Prostate gland (tissue), 2 donors: ENCODE measurements at regions not wholly inside any gene's neighbourhood (a gene's known extent, or its start where the extent isn't known, plus 50 kb on each side); places are given as distances from the start of the nearest gene placed in this dataset.

Source experiments
- DNase-seq: peaks from one replicate; pipeline ENCODE4 v3.0.0-alpha.2; 2019; ENCODE audit warnings: low spot score
- H3K27ac ChIP-seq, 2 donors: fragments of 200-600 bp; sonication (generic); 2 replicates each; pipeline ENCODE4 v1.5.1; 2017 to 2019
- H3K27me3 ChIP-seq: fragments of 200-600 bp; sonication (generic); replicated peaks from 2 replicates; pipeline ENCODE4 v1.5.1; 2019; ENCODE audit not compliant: insufficient read depth
- H3K36me3 ChIP-seq, 2 donors: fragments of 200-600 bp; sonication (generic); 1 replicate in 1 of 2; 2 replicates in 1 of 2; pipeline versions ENCODE4 v1.5.1 to v1.8.1; 2017 to 2019
- H3K4me1 ChIP-seq: fragments of 200-600 bp; sonication (generic); replicated peaks from 2 replicates; pipeline ENCODE4 v1.5.1; 2019
- H3K4me3 ChIP-seq, 2 donors: fragments of 200-600 bp; sonication (generic); 2 replicates each; pipeline ENCODE4 v1.5.1; 2017 to 2019
- H3K9me3 ChIP-seq: fragments of 200-600 bp; sonication (generic); 2 replicates; pipeline ENCODE4 v1.5.1; 2017
- POLR2A ChIP-seq: fragments of 450-650 bp; IDR thresholded peaks from one replicate; pipeline ENCODE4 v1.6.1; 2016; ENCODE audit warnings: antibody characterized with exemption, mild to moderate bottlenecking
- POLR2AphosphoS5 ChIP-seq: sonication (generic); formaldehyde crosslinking; IDR thresholded peaks from one replicate; pipeline ENCODE4 v1.6.1; 2017; ENCODE audit warnings: antibody characterized with exemption
- WGBS: methylation state at CpG from one replicate; pipeline ENCODE4 v1.1.5; 2018; 5-methylcytosine and 5-hydroxymethylcytosine counted together
- intact Hi-C: fragments of 100-400 bp; cut with DNase I; formaldehyde crosslinking; loops from one replicate; pipeline ENCODE4 v1.14.2; 2022
- TF ChIP-seq, protein P1 (sequence below), 4 experiments: fragments of 200-600 bp in 2 of 4; fragments of 450-650 bp in 2 of 4; sonication (generic) in 2 of 4; IDR thresholded peaks; 1 replicate in 3 of 4; 2 replicates in 1 of 4; pipeline ENCODE4 v1.5.1; 2016 to 2019; ENCODE audit warnings: antibody characterized with exemption in 4 of 4, mild to moderate bottlenecking in 2 of 4, moderate library complexity in 2 of 4

GRCh38 chr18:43757273-43757672, 480.0 kb upstream of the SYT4 start:
- Histone ChIP-seq H3K4me3 (no peak overlapping the region), H3K4me1 (no peaks in the 10 kb centered on the region), H3K9me3 (no peaks in the 10 kb centered on the region), H3K27me3 (no peaks in the 10 kb centered on the region), H3K27ac (no peak overlapping the region), H3K36me3 (no peaks in the 10 kb centered on the region)
- intact Hi-C loops = no loop called here
- 53% methylated on average over 1 of the region's 1 CpG for WGBS
- no peak for DNase-seq
- TF ChIP-seq POLR2AphosphoS5 = no peak
- TF ChIP-seq, protein P1, sequence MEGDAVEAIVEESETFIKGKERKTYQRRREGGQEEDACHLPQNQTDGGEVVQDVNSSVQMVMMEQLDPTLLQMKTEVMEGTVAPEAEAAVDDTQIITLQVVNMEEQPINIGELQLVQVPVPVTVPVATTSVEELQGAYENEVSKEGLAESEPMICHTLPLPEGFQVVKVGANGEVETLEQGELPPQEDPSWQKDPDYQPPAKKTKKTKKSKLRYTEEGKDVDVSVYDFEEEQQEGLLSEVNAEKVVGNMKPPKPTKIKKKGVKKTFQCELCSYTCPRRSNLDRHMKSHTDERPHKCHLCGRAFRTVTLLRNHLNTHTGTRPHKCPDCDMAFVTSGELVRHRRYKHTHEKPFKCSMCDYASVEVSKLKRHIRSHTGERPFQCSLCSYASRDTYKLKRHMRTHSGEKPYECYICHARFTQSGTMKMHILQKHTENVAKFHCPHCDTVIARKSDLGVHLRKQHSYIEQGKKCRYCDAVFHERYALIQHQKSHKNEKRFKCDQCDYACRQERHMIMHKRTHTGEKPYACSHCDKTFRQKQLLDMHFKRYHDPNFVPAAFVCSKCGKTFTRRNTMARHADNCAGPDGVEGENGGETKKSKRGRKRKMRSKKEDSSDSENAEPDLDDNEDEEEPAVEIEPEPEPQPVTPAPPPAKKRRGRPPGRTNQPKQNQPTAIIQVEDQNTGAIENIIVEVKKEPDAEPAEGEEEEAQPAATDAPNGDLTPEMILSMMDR (IDR thresholded peaks at IDR 0.05) = no peak
- TF ChIP-seq POLR2A = no peak

- intact Hi-C loops = no loop called here
- no peaks in the 10 kb centered on the region for H3K4me1 ChIP-seq
- no peaks in the 10 kb centered on the region for H3K27me3 ChIP-seq
- H3K27ac ChIP-seq = no peak overlapping the region
- DNase-seq = no peak
- no peaks in the 10 kb centered on the region for H3K36me3 ChIP-seq
- no peaks in the 10 kb centered on the region for H3K9me3 ChIP-seq
- TF ChIP-seq POLR2AphosphoS5 (no peak), POLR2A (no peak)
- TF ChIP-seq, protein P1 (IDR thresholded peaks at IDR 0.05) = no peak
- H3K4me3 ChIP-seq = no peak overlapping the region
These were observed 481.4 kb upstream of the SYT4 start for GRCh38 chr18:43758734-43759133.

DNA sequence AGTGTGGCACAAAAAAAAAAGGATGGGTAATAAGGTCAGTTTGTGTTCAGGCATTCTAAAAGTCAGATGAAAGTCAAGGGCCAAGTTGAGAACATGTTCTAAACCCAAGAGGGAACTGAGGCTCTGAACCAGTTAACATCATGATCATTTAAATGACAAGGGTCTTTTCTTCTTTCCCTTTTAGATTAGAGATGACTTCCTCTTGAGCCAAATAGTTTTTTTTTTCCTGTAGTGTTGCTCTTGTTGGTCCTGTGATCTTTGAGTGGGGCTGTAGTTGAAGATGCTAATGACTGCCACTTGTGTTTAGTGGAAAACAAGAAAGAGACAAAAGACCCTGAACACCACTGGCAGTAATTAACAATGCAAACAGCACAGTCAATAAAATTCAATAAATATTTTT, 482.7 kb upstream of the SYT4 start:
- no peak for DNase-seq
- TF ChIP-seq, protein P1 (IDR thresholded peaks at IDR 0.05) = no peak
- TF ChIP-seq POLR2AphosphoS5 (no peak), POLR2A (no peak)
- Histone ChIP-seq H3K4me3 (no peak overlapping the region), H3K27ac (no peak overlapping the region), H3K9me3 (no peaks in the 10 kb centered on the region), H3K36me3 (no peaks in the 10 kb centered on the region), H3K27me3 (no peaks in the 10 kb centered on the region), H3K4me1 (no peaks in the 10 kb centered on the region)
- intact Hi-C loops = no loop called here

DNA sequence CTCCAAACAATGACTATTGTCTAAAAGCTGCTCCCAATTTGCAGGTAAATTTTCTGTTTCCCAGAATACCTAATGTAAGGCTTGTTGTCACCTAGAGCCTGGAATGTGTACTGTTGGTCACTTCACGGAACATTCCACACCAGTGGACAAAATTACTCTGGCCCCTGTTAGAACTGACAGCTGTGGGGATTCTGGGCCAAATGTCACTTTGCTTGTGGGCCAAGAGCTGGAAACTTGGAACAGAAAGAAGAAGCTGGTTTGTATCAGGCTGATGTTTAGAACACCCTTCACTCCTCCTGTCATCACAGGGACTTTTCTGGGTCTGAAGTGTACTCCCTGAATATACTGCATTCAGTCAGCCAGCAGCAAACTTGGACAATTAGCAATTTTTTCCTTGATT, 495.6 kb upstream of the SYT4 start:
- intact Hi-C loops = no loop called here
- Histone ChIP-seq H3K36me3 (no peaks in the 10 kb centered on the region), H3K9me3 (no peaks in the 10 kb centered on the region), H3K4me1 (no peaks in the 10 kb centered on the region), H3K4me3 (no peak overlapping the region), H3K27me3 (no peaks in the 10 kb centered on the region), H3K27ac (no peak overlapping the region)
- TF ChIP-seq POLR2A (no peak), POLR2AphosphoS5 (no peak)
- TF ChIP-seq, protein P1 (IDR thresholded peaks at IDR 0.05) = no peak
- no peak for DNase-seq
- WGBS = 76% methylated on average over 1 of the region's 1 CpG

- Histone ChIP-seq H3K9me3 (no peaks in the 10 kb centered on the region), H3K4me3 (no peak overlapping the region), H3K27me3 (no peaks in the 10 kb centered on the region), H3K36me3 (no peaks in the 10 kb centered on the region), H3K27ac (no peak overlapping the region), H3K4me1 (no peaks in the 10 kb centered on the region)
- TF ChIP-seq POLR2A = no peak
- TF ChIP-seq, protein P1 (IDR thresholded peaks at IDR 0.05) = no peak
- TF ChIP-seq POLR2AphosphoS5 = no peak
- 75% methylated on average over 5 of the region's 5 CpGs for WGBS
- DNase-seq = no peak
- intact Hi-C loops = no loop called here
These were observed 497.2 kb upstream of the SYT4 start for GRCh38 chr18:43774497-43774896.
